Suprapubic skin (tissue), 4 donors: ENCODE measurements at regions not wholly inside any gene's neighbourhood (a gene's known extent, or its start where the extent isn't known, plus 50 kb on each side); places are given as distances from the start of the nearest gene placed in this dataset.

ENCODE experiments used
- DNase-seq, 2 donors: peaks; one replicate each; pipeline ENCODE4 v3.0.0-alpha.2; 2019; ENCODE audit warnings: low spot score in 2 of 2
- H3K27ac ChIP-seq: fragments of 200-600 bp; sonication (generic); one replicate; pipeline ENCODE4 v1.5.1; 2019
- H3K27me3 ChIP-seq: fragments of 200-600 bp; sonication (generic); one replicate; pipeline ENCODE4 v1.5.1; 2019
- H3K36me3 ChIP-seq: fragments of 200-600 bp; sonication (generic); one replicate; pipeline ENCODE4 v1.5.1; 2019
- H3K4me1 ChIP-seq: fragments of 200-600 bp; sonication (generic); one replicate; pipeline ENCODE4 v1.5.1; 2019
- H3K4me3 ChIP-seq: fragments of 200-600 bp; sonication (generic); one replicate; pipeline ENCODE4 v1.5.1; 2019; ENCODE audit warnings: mild to moderate bottlenecking
- H3K9me3 ChIP-seq: fragments of 200-600 bp; sonication (generic); one replicate; pipeline ENCODE4 v1.5.1; 2019
- EP300 ChIP-seq: sonication (generic); formaldehyde crosslinking; IDR thresholded peaks from one replicate; pipeline ENCODE4 v1.6.1; 2017; ENCODE audit warnings: antibody characterized with exemption
- POLR2A ChIP-seq, 2 donors: fragments of 450-650 bp; IDR thresholded peaks; one replicate each; pipeline ENCODE4 v1.6.1; 2017; ENCODE audit warnings: antibody characterized with exemption in 2 of 2, mild to moderate bottlenecking in 2 of 2, moderate library complexity in 2 of 2
- POLR2AphosphoS5 ChIP-seq, 3 donors: sonication (generic); formaldehyde crosslinking; IDR thresholded peaks; one replicate each; pipeline ENCODE4 v1.6.1; 2017; ENCODE audit warnings: antibody characterized with exemption in 3 of 3
- WGBS: methylation state at CpG from one replicate; pipeline ENCODE4 v1.1.5; 2018; 5-methylcytosine and 5-hydroxymethylcytosine counted together
- TF ChIP-seq, protein P1 (sequence below), 2 donors: fragments of 200-600 bp in 1 of 2; fragments of 450-650 bp in 1 of 2; sonication (generic) in 1 of 2; IDR thresholded peaks; one replicate each; pipeline ENCODE4 v1.5.1; 2016 to 2019; ENCODE audit warnings: antibody characterized with exemption in 2 of 2, mild to moderate bottlenecking in 1 of 2, moderate library complexity in 1 of 2

DNA sequence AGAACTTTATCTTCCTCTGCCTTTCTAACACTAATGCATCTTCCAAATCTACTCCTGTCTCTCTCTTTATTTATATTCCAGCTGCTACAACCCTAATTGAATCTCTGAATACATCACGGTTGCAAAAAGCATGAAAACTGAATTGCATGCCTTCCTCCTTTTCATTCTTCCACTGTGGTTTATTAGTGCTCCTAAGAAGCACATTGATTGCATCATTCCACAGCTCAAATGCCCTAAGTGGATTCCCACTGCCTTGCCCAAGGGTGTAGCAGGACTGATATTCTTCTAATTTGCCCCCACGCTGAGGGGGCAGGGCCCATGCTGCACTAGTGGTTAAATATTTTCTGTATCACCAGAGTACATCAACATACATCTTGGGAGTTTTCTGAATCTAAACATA, 640.8 kb downstream of the EFNB2 start:
- H3K27me3 ChIP-seq = no peaks in the 10 kb centered on the region
- no peaks in the 10 kb centered on the region for H3K4me1 ChIP-seq
- DNase-seq = no peak
- WGBS = 78% methylated on average over 2 of the region's 2 CpGs
- no peaks in the 10 kb centered on the region for H3K36me3 ChIP-seq
- TF ChIP-seq POLR2A (IDR thresholded peaks at IDR 0.05) (no peak), POLR2AphosphoS5 (IDR thresholded peaks at IDR 0.05) (no peak), EP300 (no peak)
- TF ChIP-seq, protein P1, sequence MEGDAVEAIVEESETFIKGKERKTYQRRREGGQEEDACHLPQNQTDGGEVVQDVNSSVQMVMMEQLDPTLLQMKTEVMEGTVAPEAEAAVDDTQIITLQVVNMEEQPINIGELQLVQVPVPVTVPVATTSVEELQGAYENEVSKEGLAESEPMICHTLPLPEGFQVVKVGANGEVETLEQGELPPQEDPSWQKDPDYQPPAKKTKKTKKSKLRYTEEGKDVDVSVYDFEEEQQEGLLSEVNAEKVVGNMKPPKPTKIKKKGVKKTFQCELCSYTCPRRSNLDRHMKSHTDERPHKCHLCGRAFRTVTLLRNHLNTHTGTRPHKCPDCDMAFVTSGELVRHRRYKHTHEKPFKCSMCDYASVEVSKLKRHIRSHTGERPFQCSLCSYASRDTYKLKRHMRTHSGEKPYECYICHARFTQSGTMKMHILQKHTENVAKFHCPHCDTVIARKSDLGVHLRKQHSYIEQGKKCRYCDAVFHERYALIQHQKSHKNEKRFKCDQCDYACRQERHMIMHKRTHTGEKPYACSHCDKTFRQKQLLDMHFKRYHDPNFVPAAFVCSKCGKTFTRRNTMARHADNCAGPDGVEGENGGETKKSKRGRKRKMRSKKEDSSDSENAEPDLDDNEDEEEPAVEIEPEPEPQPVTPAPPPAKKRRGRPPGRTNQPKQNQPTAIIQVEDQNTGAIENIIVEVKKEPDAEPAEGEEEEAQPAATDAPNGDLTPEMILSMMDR (IDR thresholded peaks at IDR 0.05) = no peak
- no peaks in the 10 kb centered on the region for H3K9me3 ChIP-seq
- no peak overlapping the region for H3K27ac ChIP-seq
- no peak overlapping the region for H3K4me3 ChIP-seq

DNA sequence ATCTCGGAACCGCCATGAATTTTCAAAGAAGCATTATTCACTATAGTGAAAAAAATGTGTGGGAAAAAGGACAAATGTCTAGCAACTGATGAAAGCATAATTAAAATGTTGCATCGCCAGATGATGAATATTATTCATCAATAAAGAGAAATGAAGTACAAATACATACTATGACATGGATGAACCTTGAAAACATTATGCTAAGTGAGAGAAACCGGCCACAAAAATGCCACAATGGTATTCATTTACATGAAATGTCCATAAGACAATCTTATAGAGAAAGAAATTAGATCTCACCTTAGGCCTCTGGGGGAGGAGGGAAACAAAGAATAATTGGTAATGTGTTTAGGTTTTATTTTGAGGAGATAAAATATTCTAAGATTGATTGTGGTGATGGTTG, 645.0 kb downstream of the EFNB2 start:
- WGBS = 90% methylated on average over 4 of the region's 4 CpGs
- H3K9me3 ChIP-seq = no peaks in the 10 kb centered on the region
- H3K4me3 ChIP-seq = no peak overlapping the region
- no peaks in the 10 kb centered on the region for H3K36me3 ChIP-seq
- H3K27ac ChIP-seq = no peak overlapping the region
- H3K4me1 ChIP-seq = no peaks in the 10 kb centered on the region
- H3K27me3 ChIP-seq = no peaks in the 10 kb centered on the region
- TF ChIP-seq, protein P1 (IDR thresholded peaks at IDR 0.05) = no peak
- TF ChIP-seq EP300 (no peak), POLR2A (IDR thresholded peaks at IDR 0.05) (no peak), POLR2AphosphoS5 (IDR thresholded peaks at IDR 0.05) (no peak)
- DNase-seq = no peak

DNA sequence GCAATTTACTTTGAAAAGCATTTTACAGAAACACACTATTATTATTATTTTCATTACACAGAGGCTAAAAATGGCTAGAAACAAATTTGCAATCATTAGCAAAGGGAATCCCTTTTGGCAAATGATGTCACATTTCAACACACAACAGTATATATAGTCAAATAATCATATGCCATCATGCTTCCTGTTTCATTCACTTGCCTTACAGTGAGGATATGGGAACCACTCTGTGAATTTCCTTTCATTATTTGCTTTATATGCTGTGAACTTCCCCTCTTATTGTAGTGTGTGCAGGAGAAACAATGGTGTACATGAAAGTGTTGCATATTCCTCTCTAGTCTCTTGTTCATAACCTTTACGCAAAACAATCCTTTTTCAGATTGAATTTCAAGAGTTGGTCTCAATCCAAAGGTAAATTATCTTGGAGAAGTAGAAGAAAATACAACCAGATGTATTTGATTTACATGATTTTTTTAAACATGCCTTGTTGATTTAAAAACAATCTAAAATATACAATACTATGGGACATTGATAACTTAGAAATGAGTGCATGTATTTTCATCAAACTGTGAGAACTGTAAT, 657.3 kb downstream of the EFNB2 start:
- DNase-seq = no peak
- no peaks in the 10 kb centered on the region for H3K9me3 ChIP-seq
- no peaks in the 10 kb centered on the region for H3K27me3 ChIP-seq
- no peak overlapping the region for H3K27ac ChIP-seq
- no peaks in the 10 kb centered on the region for H3K36me3 ChIP-seq
- no peak for TF ChIP-seq POLR2AphosphoS5 (IDR thresholded peaks at IDR 0.05)
- no peak for TF ChIP-seq EP300
- TF ChIP-seq, protein P1 (IDR thresholded peaks at IDR 0.05) = no peak
- no peak for TF ChIP-seq POLR2A (IDR thresholded peaks at IDR 0.05)
- WGBS = 68% methylated on average over 1 of the region's 1 CpG
- H3K4me3 ChIP-seq = no peak overlapping the region
- H3K4me1 ChIP-seq = peaks cover 3% of the 10 kb centered on the region

DNA sequence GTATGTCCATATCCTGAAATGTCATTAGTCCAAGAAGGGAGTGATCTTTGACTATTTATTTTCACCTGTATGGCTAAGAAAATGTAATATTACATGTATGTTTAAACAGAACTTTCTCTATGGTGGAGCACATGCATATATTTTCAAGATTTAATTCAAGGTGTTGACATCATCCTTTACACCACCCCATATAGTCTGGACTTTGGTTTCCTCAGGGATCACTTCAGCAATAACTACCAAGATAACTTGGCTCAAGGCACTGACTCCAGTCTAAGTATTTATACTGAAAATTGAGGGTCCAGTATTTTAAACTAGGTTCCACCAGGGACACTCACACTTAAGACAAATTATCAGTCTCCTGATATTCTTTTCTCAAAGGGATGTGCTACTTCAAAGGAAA, 660.6 kb downstream of the EFNB2 start:
- Histone ChIP-seq H3K4me3 (no peak overlapping the region), H3K36me3 (no peaks in the 10 kb centered on the region), H3K27me3 (no peaks in the 10 kb centered on the region), H3K27ac (no peak overlapping the region), H3K4me1 (peaks cover 3% of the 10 kb centered on the region), H3K9me3 (no peaks in the 10 kb centered on the region)
- no peak for TF ChIP-seq POLR2A (IDR thresholded peaks at IDR 0.05)
- TF ChIP-seq POLR2AphosphoS5 (IDR thresholded peaks at IDR 0.05) = no peak
- no peak for TF ChIP-seq EP300
- TF ChIP-seq, protein P1 (IDR thresholded peaks at IDR 0.05) = no peak
- no peak for DNase-seq

DNA sequence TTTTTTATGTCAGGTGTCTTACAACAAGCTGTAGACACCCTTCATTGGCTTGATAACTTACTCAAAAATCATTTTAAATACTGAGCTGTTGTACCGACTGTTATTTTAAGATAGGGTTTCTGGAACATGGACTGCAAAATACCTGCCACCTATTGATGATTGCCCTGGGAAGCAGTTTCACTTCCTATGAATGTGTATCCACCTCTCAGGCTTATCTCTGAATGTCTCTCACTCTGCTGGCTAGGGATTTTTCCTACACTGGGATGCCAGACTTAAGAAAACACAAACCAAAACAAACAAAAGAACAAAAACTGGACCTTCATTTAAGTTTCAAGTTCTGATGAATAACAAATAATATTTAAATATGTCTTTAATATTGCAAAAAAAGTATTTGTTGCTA, 663.7 kb downstream of the EFNB2 start:
- H3K27me3 ChIP-seq = no peaks in the 10 kb centered on the region
- no peaks in the 10 kb centered on the region for H3K9me3 ChIP-seq
- no peak overlapping the region for H3K27ac ChIP-seq
- no peak overlapping the region for H3K4me3 ChIP-seq
- no peaks in the 10 kb centered on the region for H3K36me3 ChIP-seq
- TF ChIP-seq EP300 (no peak), POLR2A (IDR thresholded peaks at IDR 0.05) (no peak), POLR2AphosphoS5 (IDR thresholded peaks at IDR 0.05) (no peak)
- TF ChIP-seq, protein P1 (IDR thresholded peaks at IDR 0.05) = no peak
- DNase-seq = no peak
- H3K4me1 ChIP-seq = no peaks in the 10 kb centered on the region
- WGBS = 96% methylated on average over 1 of the region's 1 CpG
